HG02678 (cell line): ENCODE measurements at regions not wholly inside any gene's neighbourhood (a gene's known extent, or its start where the extent isn't known, plus 50 kb on each side); places are given as distances from the start of the nearest gene placed in this dataset.
"Not testable (repeated sequence)": the region's sequence is repeated elsewhere in the genome, so short reads cannot be mapped to it uniquely, and the experiment has no call there.

ENCODE experiments used
- ATAC-seq: cut with Tn5 transposase; IDR thresholded peaks from one replicate; pipeline ENCODE4 v1.9.1; 2021; ENCODE audit warnings: mild to moderate bottlenecking, moderate library complexity; ENCODE audit not compliant: unreplicated experiment

GRCh38 chr16:88226302-88226701 is 156.5 kb upstream of the ZNF469 start:
- not testable (repeated sequence) for ATAC-seq

- not testable (repeated sequence) for ATAC-seq
Observed at GRCh38 chr16:88227026-88227721, 155.6 kb upstream of the ZNF469 start.

GRCh38 chr16:88227722-88228482 is 154.9 kb upstream of the ZNF469 start:
- not testable (repeated sequence) for ATAC-seq

GRCh38 chr16:88228751-88229150 is 154.0 kb upstream of the ZNF469 start:
- ATAC-seq: not testable (repeated sequence)

- ATAC-seq: not testable (repeated sequence)
Observed at GRCh38 chr16:88229710-88230109, 153.0 kb upstream of the ZNF469 start.

- not testable (repeated sequence) for ATAC-seq
Observed at GRCh38 chr16:88230276-88230966, 152.3 kb upstream of the ZNF469 start.

- not testable (repeated sequence) for ATAC-seq
Observed at GRCh38 chr16:88230967-88231615, 151.7 kb upstream of the ZNF469 start.

- ATAC-seq: not testable (repeated sequence)
Observed at GRCh38 chr16:88231839-88232238, 150.9 kb upstream of the ZNF469 start.

GRCh38 chr16:88232401-88233258 is 150.1 kb upstream of the ZNF469 start:
- not testable (repeated sequence) for ATAC-seq

- ATAC-seq: not testable (repeated sequence)
Observed at GRCh38 chr16:88233621-88234420, 148.9 kb upstream of the ZNF469 start.

GRCh38 chr16:88234421-88235271 is 148.1 kb upstream of the ZNF469 start:
- ATAC-seq: not testable (repeated sequence)

GRCh38 chr16:88235691-88236090 is 147.1 kb upstream of the ZNF469 start:
- not testable (repeated sequence) for ATAC-seq

GRCh38 chr16:88236229-88236628 is 146.5 kb upstream of the ZNF469 start:
- ATAC-seq: not testable (repeated sequence)

GRCh38 chr16:88237314-88237713 is 145.4 kb upstream of the ZNF469 start:
- ATAC-seq: not testable (repeated sequence)

GRCh38 chr16:88237761-88238415 is 144.9 kb upstream of the ZNF469 start:
- not testable (repeated sequence) for ATAC-seq

- ATAC-seq: not testable (repeated sequence)
Observed at GRCh38 chr16:88238732-88239274, 144.0 kb upstream of the ZNF469 start.

GRCh38 chr16:88240118-88240517 is 142.6 kb upstream of the ZNF469 start:
- not testable (repeated sequence) for ATAC-seq
